Kidney (tissue), 13 donors: ENCODE measurements at regions not wholly inside any gene's neighbourhood (a gene's known extent, or its start where the extent isn't known, plus 50 kb on each side); places are given as distances from the start of the nearest gene placed in this dataset.

ENCODE experiments used
- DNase-seq, 5 donors: peaks; one replicate each; pipeline ENCODE4 v3.0.0-alpha.2; 2013 to 2020
- FAIRE-seq: peaks from 2 replicates; lab custom pipeline; 2012; peaks lifted over from hg19 to GRCh38; lab: Jason Lieb, UNC
- H3K27ac ChIP-seq, 2 donors: one replicate each; pipeline ENCODE4 v1.7.0; 2013; ENCODE audit warnings: low read depth in 2 of 2, low read length in 2 of 2, inconsistent platforms in 1 of 2
- H3K27me3 ChIP-seq: one replicate; pipeline ENCODE4 v1.7.1; 2013; ENCODE audit warnings: low read length, inconsistent platforms; ENCODE audit not compliant: control insufficient read depth, insufficient read depth
- H3K36me3 ChIP-seq, 3 donors: one replicate each; pipeline versions ENCODE4 v1.7.0 to v1.7.1; 2013; ENCODE audit warnings: low read length in 3 of 3, control low read depth in 1 of 3, inconsistent platforms in 1 of 3; ENCODE audit not compliant: insufficient read depth in 3 of 3, control insufficient read depth in 2 of 3
- H3K4me1 ChIP-seq, 3 donors: one replicate each; pipeline versions ENCODE4 v1.7.0 to v1.7.1; 2013; ENCODE audit warnings: low read length in 3 of 3, inconsistent platforms in 1 of 3, low read depth in 1 of 3; ENCODE audit not compliant: control insufficient read depth in 2 of 3, insufficient read depth in 2 of 3
- H3K4me3 ChIP-seq, 3 donors: one replicate each; pipeline versions ENCODE4 v1.7.0 to v1.8.1; 2013; ENCODE audit warnings: low read length in 3 of 3, control low read depth in 1 of 3, inconsistent platforms in 1 of 3
- H3K9ac ChIP-seq, 3 donors: one replicate each; pipeline versions ENCODE4 v1.7.0 to v1.7.1; 2013; ENCODE audit warnings: low read length in 3 of 3, control low read depth in 1 of 3, inconsistent platforms in 1 of 3
- H3K9me3 ChIP-seq, 3 donors: one replicate each; pipeline versions ENCODE4 v1.7.0 to v1.7.1; 2013; ENCODE audit warnings: low read length in 3 of 3, control low read depth in 1 of 3, inconsistent platforms in 1 of 3; ENCODE audit not compliant: control insufficient read depth in 2 of 3, insufficient read depth in 1 of 3
- CTCF ChIP-seq: IDR thresholded peaks from 3 replicates; pipeline ENCODE4 v1.5.1; 2012; ENCODE audit warnings: mild to moderate bottlenecking, moderate library complexity, borderline replicate concordance; ENCODE audit not compliant: insufficient read depth; ENCODE audit errors: extremely low read depth
- intact Hi-C: fragments of 100-400 bp; cut with DNase I; formaldehyde crosslinking; loops from one replicate; pipeline ENCODE4 v1.11.1; 2022
- donor health status: control.
- donor health status: control.
- donor health status: control.
- donor health status: control.
- donor health status: control.
- donor health status: DM: yes; HTN: yes; CAD: no.
- donor health status: Normal renal cell carcinoma (clear cell type).

DNA sequence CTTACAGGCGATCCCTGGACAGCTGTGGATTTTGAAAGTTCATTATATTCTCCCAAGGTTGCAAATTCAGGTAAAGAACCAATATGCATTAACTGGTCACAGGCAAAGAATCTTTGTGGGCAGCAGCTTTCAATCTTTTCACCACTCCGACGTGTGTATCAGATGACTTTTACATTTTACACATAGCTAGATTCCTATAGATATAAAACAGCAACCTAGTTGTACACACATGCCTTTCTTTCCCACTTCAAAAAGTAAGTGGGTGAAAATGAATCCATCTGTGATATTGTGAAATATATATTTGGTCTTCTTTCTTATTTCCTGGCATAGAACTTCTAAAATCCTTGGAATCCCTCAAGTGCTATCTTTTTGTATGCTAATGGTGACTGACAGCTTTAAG lies 72.5 kb downstream of the SCG2 start:
- Histone ChIP-seq H3K9me3 (peaks cover 0 to 3% (median 0%) of the 10 kb centered on the region in 3 donors), H3K4me3 (no peak overlapping the region), H3K4me1 (no peaks in the 10 kb centered on the region), H3K27ac (no peak overlapping the region), H3K36me3 (no peaks in the 10 kb centered on the region), H3K27me3 (no peaks in the 10 kb centered on the region), H3K9ac (no peak overlapping the region)
- FAIRE-seq = no peak
- no peak for TF ChIP-seq CTCF
- intact Hi-C loops = no loop called here
- DNase-seq = no peak

GRCh38 chr2:223530811-223531210 lies 71.3 kb downstream of the SCG2 start:
- H3K27ac ChIP-seq = no peak overlapping the region

DNA sequence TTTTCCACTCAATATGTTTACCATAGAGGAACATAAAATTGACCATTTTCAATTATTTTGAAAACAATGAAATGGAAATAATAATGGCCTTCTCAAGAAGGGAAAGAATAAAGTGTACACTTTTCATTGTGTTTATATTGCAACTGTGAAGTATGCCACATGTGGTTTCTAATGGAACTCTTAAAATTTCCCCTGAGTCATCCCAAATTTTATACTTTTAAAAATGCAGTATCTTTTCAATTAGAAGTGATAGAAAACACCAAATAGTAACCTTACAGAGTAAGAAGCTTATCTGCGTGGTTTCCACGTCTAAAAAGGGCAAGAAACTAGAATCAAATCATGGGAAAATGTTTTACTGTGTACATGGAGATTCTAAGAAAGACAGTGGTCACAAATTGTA lies 70.0 kb downstream of the SCG2 start:
- H3K27me3 ChIP-seq = no peaks in the 10 kb centered on the region
- H3K9ac ChIP-seq = no peak overlapping the region
- H3K36me3 ChIP-seq = no peaks in the 10 kb centered on the region
- no peak overlapping the region for H3K27ac ChIP-seq
- DNase-seq (no peak), FAIRE-seq (no peak)
- H3K4me3 ChIP-seq = no peak overlapping the region
- no peaks in the 10 kb centered on the region for H3K4me1 ChIP-seq
- no peak for TF ChIP-seq CTCF
- intact Hi-C loops = no loop called here
- peaks cover 0 to 3% (median 0%) of the 10 kb centered on the region in 3 donors for H3K9me3 ChIP-seq

More at GRCh38 chr2:223530811-223531210, 71.3 kb downstream of the SCG2 start:
- Histone ChIP-seq H3K27me3 (no peaks in the 10 kb centered on the region), H3K9ac (no peak overlapping the region), H3K4me3 (no peak overlapping the region), H3K36me3 (no peaks in the 10 kb centered on the region), H3K9me3 (peaks cover 0 to 3% (median 0%) of the 10 kb centered on the region in 3 donors), H3K4me1 (no peaks in the 10 kb centered on the region)
- TF ChIP-seq CTCF = no peak
- DNase-seq = no peak
- no peak for FAIRE-seq
- intact Hi-C loops = no loop called here

DNA sequence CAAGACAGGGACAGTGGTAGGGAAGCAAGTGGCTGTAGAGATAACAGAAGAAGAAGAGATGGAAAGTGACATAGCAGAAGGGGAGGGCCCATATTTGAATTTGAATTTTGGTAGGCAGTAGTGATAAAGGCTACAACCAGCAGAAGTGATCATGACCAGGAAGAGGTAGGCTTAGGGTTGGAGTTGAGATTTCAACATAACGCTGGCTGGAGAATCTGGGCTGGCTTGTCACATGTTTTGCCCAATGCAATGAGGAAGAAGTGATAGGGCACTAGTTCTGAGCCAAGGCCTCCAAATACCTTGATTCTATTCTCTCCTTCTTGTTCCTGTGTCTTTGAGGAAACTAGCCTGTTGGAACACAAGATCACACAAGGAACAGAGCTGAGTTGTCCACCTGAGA lies 69.4 kb downstream of the SCG2 start:
- FAIRE-seq = no peak

More for the DNA sequence above, 69.4 kb downstream of the SCG2 start:
- Histone ChIP-seq H3K4me1 (no peaks in the 10 kb centered on the region), H3K27ac (no peak overlapping the region), H3K4me3 (no peak overlapping the region), H3K9ac (no peak overlapping the region), H3K36me3 (no peaks in the 10 kb centered on the region), H3K27me3 (no peaks in the 10 kb centered on the region), H3K9me3 (peaks cover 0 to 3% (median 0%) of the 10 kb centered on the region in 3 donors)
- DNase-seq = no peak
- TF ChIP-seq CTCF = no peak
- intact Hi-C loops = no loop called here
